Thyroid gland (tissue), 4 donors: ENCODE measurements at regions not wholly inside any gene's neighbourhood (a gene's known extent, or its start where the extent isn't known, plus 50 kb on each side); places are given as distances from the start of the nearest gene placed in this dataset.
A peak's percentile ranks its signal among the peaks of the same experiment; 100 is the strongest.
"Not testable (repeated sequence)": the region's sequence is repeated elsewhere in the genome, so short reads cannot be mapped to it uniquely, and the experiment has no call there.

Experiments
- DNase-seq, 2 donors: peaks; one replicate each; pipeline ENCODE4 v3.0.0-alpha.2; 2019
- H3K27ac ChIP-seq, 3 donors: fragments of 200-600 bp; sonication (generic); 1 replicate in 2 of 3; 2 replicates in 1 of 3; pipeline ENCODE4 v1.5.1; 2016 to 2019; ENCODE audit warnings: mild to moderate bottlenecking in 1 of 3, moderate library complexity in 1 of 3
- H3K27me3 ChIP-seq: fragments of 200-600 bp; sonication (generic); one replicate; pipeline ENCODE4 v1.5.1; 2019
- H3K36me3 ChIP-seq, 2 donors: fragments of 200-600 bp; sonication (generic); one replicate each; pipeline ENCODE4 v1.5.1; 2016 to 2019
- H3K4me1 ChIP-seq, 2 donors: fragments of 200-600 bp; sonication (generic); one replicate each; pipeline ENCODE4 v1.5.1; 2017 to 2019
- H3K4me3 ChIP-seq, 3 donors: fragments of 200-600 bp; sonication (generic); replicated peaks in 1 of 3; 1 replicate in 2 of 3; 2 replicates in 1 of 3; pipeline ENCODE4 v1.5.1; 2016; ENCODE audit warnings: mild to moderate bottlenecking in 1 of 3
- H3K9me3 ChIP-seq: fragments of 200-600 bp; sonication (generic); one replicate; pipeline ENCODE4 v1.5.1; 2017
- WGBS, 2 donors: methylation state at CpG; one replicate each; pipeline ENCODE4 v1.1.5; 2017; 5-methylcytosine and 5-hydroxymethylcytosine counted together
- intact Hi-C: fragments of 100-400 bp; cut with DNase I; formaldehyde crosslinking; loops from one replicate; pipeline ENCODE4 v1.15.1; 2023

- H3K4me3 ChIP-seq, H3K36me3 ChIP-seq, H3K9me3 ChIP-seq, H3K27ac ChIP-seq, intact Hi-C loops, H3K27me3 ChIP-seq, DNase-seq, H3K4me1 ChIP-seq: not testable (repeated sequence)
- WGBS, 2 donors: no CpG with 5 or more reads among the region's 38 CpGs
Observed at GRCh38 chr9:39533763-39534548, 178.5 kb downstream of the SPATA31A1 start.

GRCh38 chr9:39534897-39535296 is 179.4 kb downstream of the SPATA31A1 start:
- intact Hi-C loops, DNase-seq, H3K27ac ChIP-seq, H3K36me3 ChIP-seq, H3K4me1 ChIP-seq, H3K9me3 ChIP-seq, H3K27me3 ChIP-seq, H3K4me3 ChIP-seq: not testable (repeated sequence)
- 90 to 94% methylated on average over 4 to 10 of the region's 11 CpGs for WGBS, 2 donors

- intact Hi-C loops, H3K36me3 ChIP-seq, H3K27ac ChIP-seq, H3K9me3 ChIP-seq, DNase-seq, H3K27me3 ChIP-seq, H3K4me3 ChIP-seq, H3K4me1 ChIP-seq: not testable (repeated sequence)
- WGBS, 2 donors: 69 to 73% methylated on average over 1 of the region's 1 CpG
Observed at GRCh38 chr9:39542157-39542556, 186.7 kb downstream of the SPATA31A1 start.

GRCh38 chr9:39545079-39545478 is 189.6 kb downstream of the SPATA31A1 start:
- H3K4me3 ChIP-seq, H3K9me3 ChIP-seq, H3K4me1 ChIP-seq, H3K27ac ChIP-seq, H3K27me3 ChIP-seq, H3K36me3 ChIP-seq, intact Hi-C loops, DNase-seq: not testable (repeated sequence)

- H3K36me3 ChIP-seq, H3K27me3 ChIP-seq, intact Hi-C loops, DNase-seq, H3K9me3 ChIP-seq, H3K27ac ChIP-seq, H3K4me1 ChIP-seq, H3K4me3 ChIP-seq: not testable (repeated sequence)
- WGBS, 2 donors: 58 to 71% methylated on average over 2 of the region's 2 CpGs
Observed at GRCh38 chr9:39550573-39550972, 195.1 kb downstream of the SPATA31A1 start.

GRCh38 chr9:39551544-39551943 is 196.1 kb downstream of the SPATA31A1 start:
- H3K4me1 ChIP-seq, H3K36me3 ChIP-seq, intact Hi-C loops, H3K9me3 ChIP-seq, DNase-seq, H3K4me3 ChIP-seq, H3K27ac ChIP-seq, H3K27me3 ChIP-seq: not testable (repeated sequence)
- WGBS, 2 donors: 90 to 93% methylated on average over 1 of the region's 1 CpG

- H3K4me1 ChIP-seq, H3K4me3 ChIP-seq, H3K27me3 ChIP-seq, H3K27ac ChIP-seq, DNase-seq, H3K36me3 ChIP-seq, H3K9me3 ChIP-seq, intact Hi-C loops: not testable (repeated sequence)
- 51 to 61% methylated on average over 3 of the region's 3 CpGs for WGBS, 2 donors
Observed at GRCh38 chr9:39552242-39552881, 196.9 kb downstream of the SPATA31A1 start.

GRCh38 chr9:39554352-39554751 is 198.9 kb downstream of the SPATA31A1 start:
- H3K27ac ChIP-seq, H3K27me3 ChIP-seq, intact Hi-C loops, H3K9me3 ChIP-seq, H3K4me3 ChIP-seq, DNase-seq, H3K36me3 ChIP-seq, H3K4me1 ChIP-seq: not testable (repeated sequence)
- 25 to 55% methylated on average over 1 of the region's 1 CpG for WGBS, 2 donors

GRCh38 chr9:39559384-39559783 is 203.9 kb downstream of the SPATA31A1 start:
- H3K27me3 ChIP-seq, H3K36me3 ChIP-seq, H3K27ac ChIP-seq, H3K4me1 ChIP-seq, H3K4me3 ChIP-seq, H3K9me3 ChIP-seq, intact Hi-C loops: not testable (repeated sequence)
- 77 to 81% methylated on average over 8 of the region's 8 CpGs for WGBS, 2 donors
- DNase-seq: peak; percentile 5 to 13

GRCh38 chr9:39566782-39567181 is 211.3 kb downstream of the SPATA31A1 start:
- 41 to 46% methylated on average over 6 of the region's 6 CpGs for WGBS, 2 donors
- H3K4me1 ChIP-seq, H3K9me3 ChIP-seq, H3K36me3 ChIP-seq, DNase-seq, H3K27ac ChIP-seq, H3K27me3 ChIP-seq, intact Hi-C loops, H3K4me3 ChIP-seq: not testable (repeated sequence)

- H3K4me1 ChIP-seq, intact Hi-C loops, H3K27ac ChIP-seq, DNase-seq, H3K36me3 ChIP-seq, H3K4me3 ChIP-seq, H3K9me3 ChIP-seq, H3K27me3 ChIP-seq: not testable (repeated sequence)
- 97 to 100% methylated on average over 1 of the region's 1 CpG for WGBS, 2 donors
Observed at GRCh38 chr9:39567396-39567795, 211.9 kb downstream of the SPATA31A1 start.

GRCh38 chr9:39568900-39569299 is 213.4 kb downstream of the SPATA31A1 start:
- H3K9me3 ChIP-seq, H3K4me3 ChIP-seq, intact Hi-C loops, H3K27ac ChIP-seq, H3K4me1 ChIP-seq, H3K27me3 ChIP-seq, DNase-seq, H3K36me3 ChIP-seq: not testable (repeated sequence)
- 47 to 60% methylated on average over 1 of the region's 2 CpGs for WGBS, 2 donors
